ENCODE measurements at regions not wholly inside any gene's neighbourhood (a gene's known extent, or its start where the extent isn't known, plus 50 kb on each side); places are given as distances from the start of the nearest gene placed in this dataset.

GRCh38 chr6:119476554-119476953 is 127.0 kb upstream of the MAN1A1 start:
- no peaks in the 10 kb centered on the region for H3K4me1 ChIP-seq (replicated peaks in 1 of 4; ENCODE audit: control insufficient read depth in 3 of 4, insufficient read depth in 4 of 4, low read length in 3 of 4)
- H2BK120ac ChIP-seq (replicated peaks; ENCODE audit: low read depth, low read length): no peak overlapping the region
- no peak overlapping the region for H3K23ac ChIP-seq (ENCODE audit: insufficient read length)
- no peak overlapping the region for H3K9ac ChIP-seq (replicated peaks in 1 of 4; ENCODE audit: extremely low read depth in 1 of 4, low read depth in 3 of 4, low read length in 3 of 4)
- no peak overlapping the region for H2AFZ ChIP-seq (ENCODE audit: low read length)
- no peak overlapping the region for H3K4me2 ChIP-seq (ENCODE audit: insufficient read depth in 1 of 2, low read depth in 2 of 2, low read length in 2 of 2)
- H2AK5ac ChIP-seq (ENCODE audit: low read depth, low read length): no peak overlapping the region
- no peaks in the 10 kb centered on the region for H3K36me3 ChIP-seq (ENCODE audit: control insufficient read depth in 2 of 4, insufficient read depth in 4 of 4, low read length in 3 of 4)
- H2BK12ac ChIP-seq (ENCODE audit: low read depth, low read length): no peak overlapping the region
- H2BK5ac ChIP-seq (ENCODE audit: low read depth, low read length): no peak overlapping the region
- H3K18ac ChIP-seq (ENCODE audit: extremely low read depth, low read length): no peak overlapping the region
- 90% methylated on average over 4 of the region's 4 CpGs; no CpG with 5 or more reads in 1 of the 2 experiments for WGBS, 2 experiments (ENCODE audit: extremely low coverage in 1 of 2, insufficient coverage in 1 of 2, insufficient read length in 1 of 2, insufficient replicate concordance in 2 of 2, low coverage in 1 of 2, low lambda C conversion rate in 2 of 2, missing lambda C conversion rate in 1 of 2)
- ChIA-PET CTCF (ENCODE audit: partially characterized antibody) (no interaction called here), POLR2A (ENCODE audit: partially characterized antibody) (no interaction called here)
- no peak overlapping the region for H3K27ac ChIP-seq (ENCODE audit: low read depth, low read length)
- H3K4ac ChIP-seq (replicated peaks; ENCODE audit: insufficient read length, low read depth, low read length): no peak overlapping the region
- no peak overlapping the region for H2BK20ac ChIP-seq (ENCODE audit: low read length)
- no peaks in the 10 kb centered on the region for H3K27me3 ChIP-seq (replicated peaks in 1 of 4; ENCODE audit: control insufficient read depth in 3 of 4, extremely low read depth in 1 of 4, insufficient read depth in 3 of 4, low read length in 3 of 4)
- no peak overlapping the region for H3K14ac ChIP-seq (ENCODE audit: insufficient read length)
- no peak overlapping the region for H4K5ac ChIP-seq (ENCODE audit: insufficient read length, low read depth, low read length)
- no peaks in the 10 kb centered on the region for H3K79me1 ChIP-seq (ENCODE audit: low read depth, low read length)
- no peak overlapping the region for H4K91ac ChIP-seq (replicated peaks; ENCODE audit: insufficient read length, low read length)
- no peak for DNase-seq (ENCODE audit: low read depth in 1 of 2, low spot score in 2 of 2)
- no peak overlapping the region for H3K56ac ChIP-seq (replicated peaks; ENCODE audit: insufficient read length, low read depth, low read length)
- no peaks in the 10 kb centered on the region for H3K79me2 ChIP-seq (ENCODE audit: control insufficient read depth in 1 of 2, insufficient read depth in 2 of 2, low read length in 2 of 2)
- H4K20me1 ChIP-seq (replicated peaks in 1 of 2; ENCODE audit: control insufficient read depth in 1 of 2, insufficient read depth in 2 of 2, low read length in 2 of 2): no peaks in the 10 kb centered on the region
- no peak overlapping the region for H3K4me3 ChIP-seq (ENCODE audit: extremely low read depth in 1 of 4, insufficient read depth in 2 of 4, low read depth in 3 of 4, low read length in 4 of 4)
- H3K23me2 ChIP-seq (ENCODE audit: low read depth, low read length): peaks cover 2% of the 10 kb centered on the region; the same call in 1 of the 2 replicates
- no peak overlapping the region for H2BK15ac ChIP-seq (ENCODE audit: low read length)
- H4K8ac ChIP-seq (ENCODE audit: extremely low read depth, insufficient read depth, low read length): no peak overlapping the region
- FAIRE-seq: no peak
- 0 out of 4 replicates have a peak, but pooled peaks cover 0 to 2% of the 10 kb centered on the region in 2 experiments for H3K9me3 ChIP-seq (ENCODE audit: insufficient read depth in 2 of 2, low read depth in 1 of 2, low read length in 1 of 2)
- no peak for TF ChIP-seq NANOG (IDR thresholded peaks at IDR 0.05; ENCODE audit: insufficient read depth, low read depth, low read length, poor library complexity, severe bottlenecking)
- no peak for TF ChIP-seq CREB1 (IDR thresholded peaks at IDR 0.05)
- no peak for TF ChIP-seq RBBP5 (IDR thresholded peaks at IDR 0.05; ENCODE audit: borderline replicate concordance, low read depth, low read length)
- TF ChIP-seq EZH2 (IDR thresholded peaks at IDR 0.05; ENCODE audit: low read depth, low read length, severe bottlenecking): no peak
- no peak for TF ChIP-seq RNF2 (IDR thresholded peaks at IDR 0.05; ENCODE audit: borderline replicate concordance, low read depth, low read length, missing control alignments, poor library complexity, severe bottlenecking)
- TF ChIP-seq SP4 (IDR thresholded peaks at IDR 0.05; ENCODE audit: low read length): no peak
- no peak for TF ChIP-seq BRCA1 (IDR thresholded peaks at IDR 0.05; ENCODE audit: low read depth, low read length)
- no peak for TF ChIP-seq JUND (IDR thresholded peaks at IDR 0.05; ENCODE audit: low read length)
- TF ChIP-seq RXRA (IDR thresholded peaks at IDR 0.05; ENCODE audit: insufficient read depth, low read depth, low read length): no peak
- TF ChIP-seq SIN3A (conservative IDR thresholded peaks at IDR 0.05 in 1 of 2, IDR thresholded peaks at IDR 0.05 in 1 of 2; ENCODE audit: low read depth in 1 of 2, low read length in 2 of 2): no peak
- no peak for TF ChIP-seq KDM4A (IDR thresholded peaks at IDR 0.05; ENCODE audit: low read depth, low read length, severe bottlenecking)
- no peak for TF ChIP-seq KDM5A (IDR thresholded peaks at IDR 0.05; ENCODE audit: low read length)
- TF ChIP-seq EP300 (IDR thresholded peaks at IDR 0.05; ENCODE audit: borderline replicate concordance in 1 of 2, low read depth in 2 of 2, low read length in 2 of 2): no peak
- TF ChIP-seq POU5F1 (IDR thresholded peaks at IDR 0.05; ENCODE audit: low read depth, low read length): no peak
- TF ChIP-seq BCL11A (IDR thresholded peaks at IDR 0.05; ENCODE audit: low read depth in 2 of 2, low read length in 2 of 2): no peak
